ENCODE measurements at regions not wholly inside any gene's neighbourhood (a gene's known extent, or its start where the extent isn't known, plus 50 kb on each side); places are given as distances from the start of the nearest gene placed in this dataset.

DNA sequence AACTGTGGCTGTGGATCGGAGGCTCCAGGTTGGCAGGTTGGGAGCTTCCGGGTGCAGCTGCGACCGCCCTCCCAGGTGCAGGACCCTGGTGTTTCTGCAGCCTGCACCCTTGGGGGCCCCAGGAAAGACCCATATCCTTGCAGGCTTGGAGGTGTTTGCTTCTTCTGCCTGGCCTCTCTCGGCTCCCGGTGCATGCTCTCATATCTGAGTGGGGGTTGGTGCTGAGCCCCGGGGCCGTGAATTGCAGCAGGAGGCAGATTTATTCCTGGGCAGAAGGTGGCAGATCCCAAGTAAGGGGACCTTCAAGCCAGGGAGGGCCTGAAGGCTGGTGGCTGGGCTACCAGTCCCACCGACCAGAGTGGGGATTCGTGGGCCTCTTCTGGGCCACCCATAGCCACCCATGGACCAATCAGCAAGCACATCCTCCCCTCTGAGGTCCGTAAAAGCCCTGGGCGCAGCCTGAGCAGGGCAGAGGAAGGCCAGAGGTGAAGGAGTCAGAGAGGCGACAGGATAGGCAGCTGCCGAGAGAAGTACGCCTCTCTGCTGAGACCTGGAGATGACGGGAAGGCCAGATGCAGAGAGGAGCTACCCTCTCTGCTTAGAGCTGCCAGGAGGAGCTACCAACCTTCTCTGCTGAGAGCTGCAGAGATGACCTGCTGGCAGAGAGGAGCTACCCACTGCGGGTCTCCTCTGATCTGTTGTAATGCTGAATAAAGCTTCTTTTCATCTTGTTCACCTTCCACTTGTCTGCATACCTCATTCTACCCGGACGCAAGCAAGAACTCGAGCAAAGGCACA lies 1279.0 kb upstream of the LRRTM1 start:
- TF ChIP-seq, protein P1, sequence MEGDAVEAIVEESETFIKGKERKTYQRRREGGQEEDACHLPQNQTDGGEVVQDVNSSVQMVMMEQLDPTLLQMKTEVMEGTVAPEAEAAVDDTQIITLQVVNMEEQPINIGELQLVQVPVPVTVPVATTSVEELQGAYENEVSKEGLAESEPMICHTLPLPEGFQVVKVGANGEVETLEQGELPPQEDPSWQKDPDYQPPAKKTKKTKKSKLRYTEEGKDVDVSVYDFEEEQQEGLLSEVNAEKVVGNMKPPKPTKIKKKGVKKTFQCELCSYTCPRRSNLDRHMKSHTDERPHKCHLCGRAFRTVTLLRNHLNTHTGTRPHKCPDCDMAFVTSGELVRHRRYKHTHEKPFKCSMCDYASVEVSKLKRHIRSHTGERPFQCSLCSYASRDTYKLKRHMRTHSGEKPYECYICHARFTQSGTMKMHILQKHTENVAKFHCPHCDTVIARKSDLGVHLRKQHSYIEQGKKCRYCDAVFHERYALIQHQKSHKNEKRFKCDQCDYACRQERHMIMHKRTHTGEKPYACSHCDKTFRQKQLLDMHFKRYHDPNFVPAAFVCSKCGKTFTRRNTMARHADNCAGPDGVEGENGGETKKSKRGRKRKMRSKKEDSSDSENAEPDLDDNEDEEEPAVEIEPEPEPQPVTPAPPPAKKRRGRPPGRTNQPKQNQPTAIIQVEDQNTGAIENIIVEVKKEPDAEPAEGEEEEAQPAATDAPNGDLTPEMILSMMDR (IDR thresholded peaks at IDR 0.05) = no peak
- no peak for TF ChIP-seq POLR2A (IDR thresholded peaks at IDR 0.05)

Measured in testis (tissue), 2 donors.